ENCODE measurements at regions not wholly inside any gene's neighbourhood (a gene's known extent, or its start where the extent isn't known, plus 50 kb on each side); places are given as distances from the start of the nearest gene placed in this dataset.

DNA sequence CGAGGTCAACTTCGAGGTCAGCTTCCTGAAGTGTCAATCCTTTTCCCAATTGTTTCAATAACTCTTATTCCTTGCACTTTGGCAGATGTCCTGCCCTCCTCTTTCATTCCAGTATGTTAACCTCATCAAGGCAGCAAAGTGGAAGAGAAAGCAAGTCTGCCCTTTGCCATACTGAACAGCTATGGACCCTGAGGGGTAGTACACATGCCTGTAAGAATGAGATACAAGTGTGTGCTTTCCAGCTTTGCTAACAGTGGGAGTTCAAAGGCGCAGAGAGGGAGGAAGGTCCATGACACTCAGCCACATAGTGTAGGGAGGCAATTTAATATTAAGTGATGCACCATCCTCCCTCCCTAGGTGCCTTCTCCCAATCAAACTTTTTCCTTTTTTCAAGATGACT is 96.4 kb upstream of the ZCCHC13 start:
- ATAC-seq (no peak), DNase-seq (ENCODE audit: low spot score) (no peak), FAIRE-seq (no peak)
- Histone ChIP-seq H3K4me2 (ENCODE audit: low read depth, low read length) (no peak overlapping the region), H3K9me3 (ENCODE audit: low read length) (no peaks in the 10 kb centered on the region), H3K36me3 (replicated peaks in 1 of 2; ENCODE audit: control insufficient read depth in 1 of 2, insufficient read depth in 2 of 2, low read length in 2 of 2) (peaks cover 0 to 6% of the 10 kb centered on the region in 2 experiments; a peak in 2 of 5 replicates), H3K27me3 (ENCODE audit: control insufficient read depth in 1 of 2, insufficient read depth in 2 of 2, low read length in 2 of 2) (no peaks in the 10 kb centered on the region), H4K20me1 (ENCODE audit: insufficient read depth, low read length) (no peaks in the 10 kb centered on the region), H2AFZ (ENCODE audit: low read length) (no peak overlapping the region), H3K4me3 (replicated peaks in 1 of 3; ENCODE audit: insufficient read depth in 1 of 3, low read depth in 2 of 3, low read length in 3 of 3) (no peak overlapping the region), H3K4me1 (ENCODE audit: insufficient read depth, low read length) (no peaks in the 10 kb centered on the region), H3K27ac (ENCODE audit: extremely low read length, insufficient read depth, low read length) (no peak overlapping the region), H3K9ac (ENCODE audit: insufficient read depth, low read depth, low read length) (no peak overlapping the region), H3K79me2 (ENCODE audit: insufficient read depth, low read length) (no peaks in the 10 kb centered on the region)
- ChIA-PET CTCF (ENCODE audit: low intra/inter-chr PET ratio, low total read pairs) (no interaction called here), POLR2A (no interaction called here)
- no peak for TF ChIP-seq ZNF382 (CRISPR knock-in tag; IDR thresholded peaks at IDR 0.05; ENCODE audit: borderline replicate concordance)
- TF ChIP-seq ZFP36 (IDR thresholded peaks at IDR 0.05; ENCODE audit: borderline replicate concordance, low read depth, low read length, partially characterized antibody): no peak
- no peak for TF ChIP-seq NCOA1 (CRISPR knock-in tag; IDR thresholded peaks at IDR 0.05)
- no peak for TF ChIP-seq ATAD3A (CRISPR knock-in tag; IDR thresholded peaks at IDR 0.05)
- no TSS peak for BruUV-seq (replicated peaks)
- in situ Hi-C loops (cut with HindIII; ENCODE audit: extremely low pct_ligation_motif_present, low pct_unique_long_range_greater_than_20kb): no loop called here
- intact Hi-C loops (cut with micrococcal nuclease; ENCODE audit: unreplicated experiment): no loop called here
- WGBS (ENCODE audit: low lambda C conversion rate): 94% methylated on average over 3 of the region's 3 CpGs

DNA sequence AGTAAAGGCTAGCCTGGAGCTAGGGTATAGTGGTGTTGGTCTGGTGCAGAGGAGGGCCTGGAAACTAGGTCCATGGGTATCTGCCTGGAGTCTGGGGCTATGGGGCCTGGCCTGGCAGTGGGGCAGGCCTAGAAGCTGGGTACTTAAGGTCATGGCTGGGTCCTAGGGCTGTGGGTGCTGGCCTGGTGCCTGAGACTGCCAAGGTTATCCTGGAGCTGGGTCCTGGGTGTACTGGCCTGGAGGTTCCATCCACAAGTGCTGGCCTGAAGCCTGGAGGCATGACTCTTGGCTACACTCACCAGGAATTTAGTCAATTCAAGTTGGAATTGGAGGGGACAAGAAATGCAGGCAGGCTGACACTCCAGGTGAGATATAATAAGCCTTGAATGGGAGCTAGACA is 108.4 kb upstream of the ZCCHC13 start:
- H3K27ac ChIP-seq (ENCODE audit: extremely low read length, insufficient read depth, low read length): no peak overlapping the region
- TF ChIP-seq HDAC2 (CRISPR knock-in tag; IDR thresholded peaks at IDR 0.05): no peak
- TF ChIP-seq TFDP1 (CRISPR knock-in tag; IDR thresholded peaks at IDR 0.05; ENCODE audit: borderline replicate concordance): no peak
- no peak for TF ChIP-seq ZNF34 (CRISPR knock-in tag; IDR thresholded peaks at IDR 0.05; ENCODE audit: borderline replicate concordance)
- TF ChIP-seq HNF4G (IDR thresholded peaks at IDR 0.05; ENCODE audit: borderline replicate concordance, low read depth, low read length): no peak
- no peak for TF ChIP-seq HNF4G (CRISPR knock-in tag; IDR thresholded peaks at IDR 0.05; ENCODE audit: borderline replicate concordance, low read depth)
- TF ChIP-seq TEAD3 (CRISPR knock-in tag; optimal IDR thresholded peaks at IDR 0.05; ENCODE audit: borderline replicate concordance): no peak
- no peak for TF ChIP-seq CCDC6 (CRISPR knock-in tag; IDR thresholded peaks at IDR 0.05)
- no peak for TF ChIP-seq SP2 (CRISPR knock-in tag; IDR thresholded peaks at IDR 0.05)
- TF ChIP-seq NCOA2 (CRISPR knock-in tag; IDR thresholded peaks at IDR 0.05): no peak
- TF ChIP-seq ZKSCAN8 (CRISPR knock-in tag; IDR thresholded peaks at IDR 0.05; ENCODE audit: borderline replicate concordance): no peak
- no peak for TF ChIP-seq ZNF432 (CRISPR knock-in tag; IDR thresholded peaks at IDR 0.05; ENCODE audit: borderline replicate concordance)
- no peak for TF ChIP-seq ZNF275 (CRISPR knock-in tag; IDR thresholded peaks at IDR 0.05; ENCODE audit: borderline replicate concordance)
- no peak for TF ChIP-seq ADNP (CRISPR knock-in tag; IDR thresholded peaks at IDR 0.05)
- no peak for TF ChIP-seq ZNF17 (CRISPR knock-in tag; IDR thresholded peaks at IDR 0.05)
- TF ChIP-seq FOXK1 (CRISPR knock-in tag; IDR thresholded peaks at IDR 0.05; ENCODE audit: borderline replicate concordance, low read depth): no peak
- no peak for TF ChIP-seq NFIC (IDR thresholded peaks at IDR 0.05; ENCODE audit: low read length)
- no peak overlapping the region for H2AFZ ChIP-seq (ENCODE audit: low read length)
- no peak for DNase-seq (ENCODE audit: low spot score)
- H3K4me1 ChIP-seq (ENCODE audit: insufficient read depth, low read length): no peaks in the 10 kb centered on the region
- H3K79me2 ChIP-seq (ENCODE audit: insufficient read depth, low read length): no peaks in the 10 kb centered on the region
- H3K27me3 ChIP-seq (ENCODE audit: control insufficient read depth in 1 of 2, insufficient read depth in 2 of 2, low read length in 2 of 2): no peaks in the 10 kb centered on the region
- in situ Hi-C loops (cut with HindIII; ENCODE audit: extremely low pct_ligation_motif_present, low pct_unique_long_range_greater_than_20kb): no loop called here
- BruUV-seq (replicated peaks): no TSS peak
- no peaks in the 10 kb centered on the region for H3K36me3 ChIP-seq (replicated peaks in 1 of 2; ENCODE audit: control insufficient read depth in 1 of 2, insufficient read depth in 2 of 2, low read length in 2 of 2)
- ChIA-PET POLR2A (no interaction called here), CTCF (ENCODE audit: low intra/inter-chr PET ratio, low total read pairs) (no interaction called here)
- no peak for FAIRE-seq
- no peaks in the 10 kb centered on the region for H4K20me1 ChIP-seq (ENCODE audit: insufficient read depth, low read length)
- no peak overlapping the region for H3K9ac ChIP-seq (ENCODE audit: insufficient read depth, low read depth, low read length)
- H3K9me3 ChIP-seq (ENCODE audit: low read length): no peaks in the 10 kb centered on the region
- intact Hi-C loops (cut with micrococcal nuclease; ENCODE audit: unreplicated experiment): no loop called here
- H3K4me3 ChIP-seq (replicated peaks in 1 of 3; ENCODE audit: insufficient read depth in 1 of 3, low read depth in 2 of 3, low read length in 3 of 3): no peak overlapping the region
- no peak overlapping the region for H3K4me2 ChIP-seq (ENCODE audit: low read depth, low read length)
- ATAC-seq: peak; percentile 38
